ENCODE measurements at regions not wholly inside any gene's neighbourhood (a gene's known extent, or its start where the extent isn't known, plus 50 kb on each side); places are given as distances from the start of the nearest gene placed in this dataset.

DNA sequence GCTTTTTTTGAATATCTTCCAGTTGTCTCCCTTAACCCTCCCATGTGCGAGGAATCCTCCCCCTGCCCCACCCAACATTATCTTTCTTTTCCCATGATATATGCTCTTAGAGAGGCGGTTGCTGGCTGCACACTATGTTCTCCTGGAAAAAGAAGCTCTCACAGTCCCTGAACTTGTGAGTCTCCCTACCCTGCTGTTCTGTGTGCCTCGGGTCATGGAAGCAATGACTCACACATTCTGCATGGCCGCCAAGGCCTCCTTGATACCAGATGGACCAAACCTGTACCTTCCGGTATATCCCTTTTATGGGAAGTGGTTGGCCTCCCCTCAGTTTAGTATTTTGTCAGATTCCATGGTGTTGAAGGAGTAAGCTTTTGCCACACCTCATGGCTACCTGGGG is 705.4 kb downstream of the SLITRK6 start:
- no peak overlapping the region for H3K4me3 ChIP-seq (ENCODE audit: low read depth, low read length)

DNA sequence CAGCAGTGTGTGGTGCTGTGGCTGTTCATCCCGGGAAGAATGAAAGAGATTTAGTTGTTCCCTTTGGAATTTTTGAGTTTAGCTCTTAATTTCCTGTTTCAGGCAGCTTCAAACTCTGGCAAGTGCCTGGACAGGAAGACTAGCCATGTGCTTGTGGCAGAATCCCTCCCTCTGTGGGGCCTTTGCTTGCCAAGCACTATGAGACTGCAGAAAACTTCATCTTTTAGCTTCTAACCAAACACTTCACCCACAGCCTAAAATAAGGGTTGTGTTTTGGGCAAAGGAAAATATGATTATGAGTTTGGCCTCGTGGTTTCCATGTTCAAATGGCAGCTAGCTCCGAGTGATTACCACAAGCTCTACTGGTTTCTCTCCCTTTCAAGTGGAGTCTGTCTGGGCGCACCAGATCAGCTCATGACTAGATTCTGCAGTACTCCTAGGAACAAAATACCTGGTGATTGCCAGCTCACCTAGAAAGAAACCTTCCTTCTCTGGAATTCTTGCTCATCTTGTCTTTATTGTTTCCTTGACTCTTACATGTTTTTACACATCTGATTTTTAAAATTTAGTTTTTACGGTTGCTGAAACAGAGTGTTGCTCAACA is 707.5 kb downstream of the SLITRK6 start:
- H3K4me3 ChIP-seq (ENCODE audit: low read depth, low read length), result no peak overlapping the region
- TF ChIP-seq, protein P1, sequence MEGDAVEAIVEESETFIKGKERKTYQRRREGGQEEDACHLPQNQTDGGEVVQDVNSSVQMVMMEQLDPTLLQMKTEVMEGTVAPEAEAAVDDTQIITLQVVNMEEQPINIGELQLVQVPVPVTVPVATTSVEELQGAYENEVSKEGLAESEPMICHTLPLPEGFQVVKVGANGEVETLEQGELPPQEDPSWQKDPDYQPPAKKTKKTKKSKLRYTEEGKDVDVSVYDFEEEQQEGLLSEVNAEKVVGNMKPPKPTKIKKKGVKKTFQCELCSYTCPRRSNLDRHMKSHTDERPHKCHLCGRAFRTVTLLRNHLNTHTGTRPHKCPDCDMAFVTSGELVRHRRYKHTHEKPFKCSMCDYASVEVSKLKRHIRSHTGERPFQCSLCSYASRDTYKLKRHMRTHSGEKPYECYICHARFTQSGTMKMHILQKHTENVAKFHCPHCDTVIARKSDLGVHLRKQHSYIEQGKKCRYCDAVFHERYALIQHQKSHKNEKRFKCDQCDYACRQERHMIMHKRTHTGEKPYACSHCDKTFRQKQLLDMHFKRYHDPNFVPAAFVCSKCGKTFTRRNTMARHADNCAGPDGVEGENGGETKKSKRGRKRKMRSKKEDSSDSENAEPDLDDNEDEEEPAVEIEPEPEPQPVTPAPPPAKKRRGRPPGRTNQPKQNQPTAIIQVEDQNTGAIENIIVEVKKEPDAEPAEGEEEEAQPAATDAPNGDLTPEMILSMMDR (IDR thresholded peaks at IDR 0.05; ENCODE audit: low read depth, low read length), result no peak

More for the DNA sequence above, 705.4 kb downstream of the SLITRK6 start:
- TF ChIP-seq, protein P1 (IDR thresholded peaks at IDR 0.05; ENCODE audit: low read depth, low read length), result no peak

DNA sequence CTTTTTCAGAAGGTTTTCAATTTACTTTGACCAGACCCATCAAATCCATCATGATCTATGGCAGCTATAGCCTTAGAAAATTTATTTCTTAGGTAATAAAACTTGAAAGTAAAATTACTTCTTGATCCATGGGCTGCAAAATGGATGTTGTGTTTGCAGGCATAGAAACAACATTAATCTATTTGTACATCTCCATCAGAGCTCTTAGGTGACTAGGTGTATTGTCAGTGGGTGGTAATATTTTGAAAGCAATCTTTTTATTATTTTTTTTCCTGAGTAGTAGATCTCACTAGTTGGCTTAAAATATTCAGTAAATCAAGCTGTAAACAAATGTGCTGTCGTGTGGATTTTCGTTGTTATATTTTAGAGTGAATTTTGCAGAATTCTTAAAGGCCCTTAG is 710.0 kb downstream of the SLITRK6 start:
- no peak overlapping the region for H3K4me3 ChIP-seq (ENCODE audit: low read depth, low read length)
- TF ChIP-seq, protein P1 (IDR thresholded peaks at IDR 0.05; ENCODE audit: low read depth, low read length), result no peak

DNA sequence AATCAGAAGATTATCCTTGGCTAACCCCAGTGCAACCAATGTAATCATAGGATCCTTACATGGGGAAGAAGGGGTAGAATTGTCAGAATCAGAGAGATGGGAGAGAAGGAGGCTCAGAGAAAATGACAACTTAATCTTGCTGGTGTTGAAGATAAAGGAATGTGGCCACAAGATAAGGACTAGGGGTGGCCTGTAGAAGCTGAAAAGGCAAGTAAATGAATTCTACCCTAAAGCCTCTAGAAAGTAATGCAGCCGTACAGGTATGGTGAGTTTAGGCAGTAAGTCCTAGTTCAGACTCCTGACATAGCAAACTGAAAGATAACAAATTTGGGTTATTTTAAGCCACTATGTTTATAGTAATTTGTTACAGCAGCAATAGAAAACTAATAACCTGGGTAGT is 718.5 kb downstream of the SLITRK6 start:
- TF ChIP-seq, protein P1 (IDR thresholded peaks at IDR 0.05; ENCODE audit: low read depth, low read length), result no peak
- no peak overlapping the region for H3K4me3 ChIP-seq (ENCODE audit: low read depth, low read length)

DNA sequence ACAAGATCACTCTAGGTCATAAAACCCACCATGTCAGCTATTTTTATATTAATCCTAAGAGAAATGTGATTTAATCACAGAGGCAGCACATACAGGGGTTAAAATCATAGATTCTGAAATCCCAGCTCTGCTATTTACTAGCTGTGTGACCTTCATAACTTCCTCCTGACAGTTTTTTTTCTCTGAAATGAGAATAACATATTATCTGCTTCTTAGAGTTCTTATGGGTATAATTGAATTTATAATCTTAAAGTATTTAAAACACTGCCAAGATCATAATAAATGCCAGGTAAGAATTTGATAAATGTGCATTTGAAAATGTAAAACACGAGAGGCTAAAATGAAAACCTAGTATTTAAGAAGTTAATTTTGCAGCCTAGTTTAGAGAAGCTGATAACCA is 722.9 kb downstream of the SLITRK6 start:
- TF ChIP-seq, protein P1 (IDR thresholded peaks at IDR 0.05; ENCODE audit: low read depth, low read length), result no peak

DNA sequence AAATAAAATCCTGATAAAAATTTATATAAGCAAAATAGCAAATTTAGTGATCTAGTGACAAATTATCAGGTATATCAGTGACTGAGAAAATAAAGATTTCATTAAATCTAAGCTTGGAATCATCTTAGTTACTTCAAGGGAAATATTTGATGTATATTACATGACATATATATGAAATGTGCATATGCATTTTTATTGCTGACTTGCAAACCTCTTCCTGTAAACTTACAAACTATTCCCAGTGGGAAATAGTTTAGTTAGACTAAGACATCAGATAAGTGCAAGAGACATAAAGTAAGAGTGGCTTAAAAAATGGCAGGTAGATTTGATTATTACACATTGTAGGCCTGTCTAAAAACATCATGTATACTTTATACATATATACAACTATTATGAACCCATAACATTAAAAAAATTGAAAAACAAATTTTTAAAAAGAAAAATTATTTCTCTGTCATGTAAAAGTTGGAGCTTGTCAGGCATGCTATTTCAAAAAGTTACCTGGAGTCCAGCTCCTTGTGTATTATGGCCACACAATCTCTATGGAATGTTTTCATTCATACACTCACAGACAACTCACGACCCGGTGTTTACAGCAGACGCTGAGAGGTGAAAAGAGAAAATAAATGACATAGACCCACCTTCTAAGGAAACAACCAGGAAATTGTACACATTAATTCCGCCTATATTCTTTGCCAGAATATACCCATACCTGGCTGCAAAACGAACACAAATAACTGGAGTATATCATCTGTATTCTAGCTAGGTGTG is 724.5 kb downstream of the SLITRK6 start:
- no peak overlapping the region for H3K4me3 ChIP-seq (ENCODE audit: low read depth, low read length)
- TF ChIP-seq, protein P1 (IDR thresholded peaks at IDR 0.05; ENCODE audit: low read depth, low read length), result no peak

More for the DNA sequence above, 722.9 kb downstream of the SLITRK6 start:
- H3K4me3 ChIP-seq (ENCODE audit: low read depth, low read length), result no peak overlapping the region

DNA sequence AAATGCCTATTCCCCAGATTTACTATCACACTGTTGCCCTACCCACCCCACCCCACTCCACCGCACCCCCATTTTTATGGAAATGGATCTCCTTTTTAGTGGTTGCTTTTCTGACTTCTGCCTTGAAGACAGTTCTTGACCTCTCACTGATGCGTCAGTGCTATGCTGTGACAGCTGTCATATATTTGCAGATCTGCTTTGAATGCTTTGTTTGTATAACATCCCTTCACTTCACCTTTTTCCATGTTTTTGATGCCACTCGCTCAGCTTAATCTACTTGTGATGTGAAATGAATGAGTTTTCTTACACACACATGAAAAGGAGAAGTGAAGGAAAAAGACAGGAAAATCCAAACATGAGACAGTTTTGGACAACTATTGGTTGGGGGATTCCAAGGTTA is 731.0 kb downstream of the SLITRK6 start:
- TF ChIP-seq, protein P1 (IDR thresholded peaks at IDR 0.05; ENCODE audit: low read depth, low read length), result no peak
- H3K4me3 ChIP-seq (ENCODE audit: low read depth, low read length), result no peak overlapping the region
